HG02943 (cell line): ENCODE measurements at regions not wholly inside any gene's neighbourhood (a gene's known extent, or its start where the extent isn't known, plus 50 kb on each side); places are given as distances from the start of the nearest gene placed in this dataset.
"Not testable (repeated sequence)": the region's sequence is repeated elsewhere in the genome, so short reads cannot be mapped to it uniquely, and the experiment has no call there.

Experiments
- ATAC-seq: cut with Tn5 transposase; IDR thresholded peaks from one replicate; pipeline ENCODE4 v1.9.1; 2021; ENCODE audit warnings: mild to moderate bottlenecking, low read depth, moderate library complexity; ENCODE audit not compliant: unreplicated experiment

GRCh38 chr10:59025981-59026765 is 150.3 kb upstream of the PHYHIPL start:
- no peak for ATAC-seq

GRCh38 chr10:59027975-59028655 is 148.3 kb upstream of the PHYHIPL start:
- no peak for ATAC-seq

- no peak for ATAC-seq
Observed at GRCh38 chr10:59033622-59034021, 142.8 kb upstream of the PHYHIPL start.

- peak; percentile 96 for ATAC-seq
Observed at GRCh38 chr10:59036311-59037017, 140.0 kb upstream of the PHYHIPL start.

- no peak for ATAC-seq
Observed at GRCh38 chr10:59037018-59037389, 139.4 kb upstream of the PHYHIPL start.

GRCh38 chr10:59037506-59037905 is 138.9 kb upstream of the PHYHIPL start:
- ATAC-seq, result no peak

GRCh38 chr10:59043358-59043757 is 133.1 kb upstream of the PHYHIPL start:
- ATAC-seq, result not testable (repeated sequence)

- ATAC-seq, result no peak
Observed at GRCh38 chr10:59047180-59047579, 129.3 kb upstream of the PHYHIPL start.

GRCh38 chr10:59047957-59048618 is 128.4 kb upstream of the PHYHIPL start:
- peak; percentile 80 for ATAC-seq

GRCh38 chr10:59053502-59053901 is 122.9 kb upstream of the PHYHIPL start:
- ATAC-seq, result not testable (repeated sequence)

- ATAC-seq, result no peak
Observed at GRCh38 chr10:59055045-59055444, 121.4 kb upstream of the PHYHIPL start.

- no peak for ATAC-seq
Observed at GRCh38 chr10:59057345-59057744, 119.1 kb upstream of the PHYHIPL start.

- ATAC-seq, result no peak
Observed at GRCh38 chr10:59060852-59061251, 115.6 kb upstream of the PHYHIPL start.

- no peak for ATAC-seq
Observed at GRCh38 chr10:59063491-59063890, 113.0 kb upstream of the PHYHIPL start.

- ATAC-seq, result no peak
Observed at GRCh38 chr10:59064080-59064692, 112.3 kb upstream of the PHYHIPL start.

- ATAC-seq, result no peak
Observed at GRCh38 chr10:59064759-59065539, 111.5 kb upstream of the PHYHIPL start.

- ATAC-seq, result no peak
Observed at GRCh38 chr10:59068581-59069191, 107.8 kb upstream of the PHYHIPL start.

- ATAC-seq, result no peak
Observed at GRCh38 chr10:59072038-59072437, 104.4 kb upstream of the PHYHIPL start.

- ATAC-seq, result no peak
Observed at GRCh38 chr10:59073456-59074053, 102.9 kb upstream of the PHYHIPL start.
